ENCODE measurements at regions not wholly inside any gene's neighbourhood (a gene's known extent, or its start where the extent isn't known, plus 50 kb on each side); places are given as distances from the start of the nearest gene placed in this dataset.

DNA sequence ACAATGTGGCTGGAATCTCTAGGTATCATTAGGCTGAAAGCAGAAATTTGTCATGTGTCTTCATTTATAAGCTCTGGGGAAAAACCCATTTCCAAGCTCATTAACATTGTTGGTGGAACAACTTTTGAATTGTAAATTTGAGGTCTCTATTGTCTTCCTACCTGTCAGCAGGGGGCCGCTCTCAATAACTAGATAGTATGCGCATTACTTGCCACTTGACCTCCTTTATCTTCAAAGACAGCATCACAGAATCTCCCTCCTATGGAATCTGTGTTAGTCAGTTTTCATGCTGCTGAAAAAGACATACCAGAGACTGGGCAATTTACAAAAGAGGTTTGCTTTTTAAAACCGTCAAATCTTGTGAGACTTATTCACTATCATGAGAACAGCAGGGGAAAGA lies 223.1 kb downstream of the CALCRL start:
- no peak for TF ChIP-seq CTCF (IDR thresholded peaks at IDR 0.05; ENCODE audit: control insufficient read depth, extremely low read depth, insufficient read depth)
- DNase-seq (ENCODE audit: low read depth): no peak

GRCh38 chr2:187220071-187220470 lies 228.0 kb downstream of the CALCRL start:
- DNase-seq (ENCODE audit: low read depth): no peak

More for the DNA sequence above, 223.1 kb downstream of the CALCRL start:
- no peak overlapping the region for H3K4me3 ChIP-seq (ENCODE audit: low read depth, low read length)

GRCh38 chr2:187215532-187216240 lies 232.4 kb downstream of the CALCRL start:
- no peak for TF ChIP-seq CTCF (IDR thresholded peaks at IDR 0.05; ENCODE audit: control insufficient read depth, extremely low read depth, insufficient read depth)
- DNase-seq (ENCODE audit: low read depth): no peak
- H3K4me3 ChIP-seq (ENCODE audit: low read depth, low read length): no peak overlapping the region

More at GRCh38 chr2:187220071-187220470, 228.0 kb downstream of the CALCRL start:
- H3K4me3 ChIP-seq (ENCODE audit: low read depth, low read length): no peak overlapping the region
- TF ChIP-seq CTCF (IDR thresholded peaks at IDR 0.05; ENCODE audit: control insufficient read depth, extremely low read depth, insufficient read depth): no peak

DNA sequence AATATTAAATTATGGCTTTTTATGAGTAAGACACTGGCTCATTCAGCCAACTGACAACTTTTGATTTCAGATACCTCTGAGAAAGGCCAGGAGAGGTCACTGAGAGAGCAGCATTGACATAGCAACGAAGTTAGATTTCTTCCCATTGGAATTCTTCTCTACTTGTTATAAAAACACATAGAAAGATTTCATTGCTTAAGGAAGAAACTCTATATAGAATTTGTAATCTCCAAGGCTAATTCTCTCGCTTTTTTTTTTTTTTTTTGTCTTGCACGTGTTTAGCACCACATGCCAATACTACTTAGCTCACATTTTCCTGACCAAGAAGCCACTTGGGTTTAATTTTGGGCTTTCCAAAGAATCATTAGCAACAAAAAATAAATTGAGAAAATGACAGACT lies 233.7 kb downstream of the CALCRL start:
- no peak for TF ChIP-seq CTCF (IDR thresholded peaks at IDR 0.05; ENCODE audit: control insufficient read depth, extremely low read depth, insufficient read depth)
- H3K4me3 ChIP-seq (ENCODE audit: low read depth, low read length): no peak overlapping the region
- DNase-seq (ENCODE audit: low read depth): no peak

GRCh38 chr2:187213798-187214197 lies 234.3 kb downstream of the CALCRL start:
- no peak for TF ChIP-seq CTCF (IDR thresholded peaks at IDR 0.05; ENCODE audit: control insufficient read depth, extremely low read depth, insufficient read depth)
- DNase-seq (ENCODE audit: low read depth): no peak

GRCh38 chr2:187210726-187211125 lies 237.3 kb downstream of the CALCRL start:
- H3K4me3 ChIP-seq (ENCODE audit: low read depth, low read length): no peak overlapping the region
- DNase-seq (ENCODE audit: low read depth): no peak
- no peak for TF ChIP-seq CTCF (IDR thresholded peaks at IDR 0.05; ENCODE audit: control insufficient read depth, extremely low read depth, insufficient read depth)

More at GRCh38 chr2:187213798-187214197, 234.3 kb downstream of the CALCRL start:
- no peak overlapping the region for H3K4me3 ChIP-seq (ENCODE audit: low read depth, low read length)

All from LNCaP clone FGC (cell line).